ACHN (cell line): ENCODE measurements at regions not wholly inside any gene's neighbourhood (a gene's known extent, or its start where the extent isn't known, plus 50 kb on each side); places are given as distances from the start of the nearest gene placed in this dataset.

ENCODE experiments used
- DNase-seq: peaks from one replicate; pipeline ENCODE4 v3.0.0-alpha.2; 2015
- in situ Hi-C: cut with HindIII; loops from 2 replicates; pipeline ENCODE4 v1.10.0; 2017; ENCODE audit warnings: low sequenced_read_pairs, low pct_ligation_motif_present, low pct_unique_long_range_greater_than_20kb

GRCh38 chr20:63064745-63065711 lies 58.3 kb upstream of the BHLHE23 start:
- DNase-seq: no peak
- in situ Hi-C loops: loop anchor here (10.0 kb wide), 1 partner anchor 130 kb away; no protein-coding TSS in a partner anchor

DNA sequence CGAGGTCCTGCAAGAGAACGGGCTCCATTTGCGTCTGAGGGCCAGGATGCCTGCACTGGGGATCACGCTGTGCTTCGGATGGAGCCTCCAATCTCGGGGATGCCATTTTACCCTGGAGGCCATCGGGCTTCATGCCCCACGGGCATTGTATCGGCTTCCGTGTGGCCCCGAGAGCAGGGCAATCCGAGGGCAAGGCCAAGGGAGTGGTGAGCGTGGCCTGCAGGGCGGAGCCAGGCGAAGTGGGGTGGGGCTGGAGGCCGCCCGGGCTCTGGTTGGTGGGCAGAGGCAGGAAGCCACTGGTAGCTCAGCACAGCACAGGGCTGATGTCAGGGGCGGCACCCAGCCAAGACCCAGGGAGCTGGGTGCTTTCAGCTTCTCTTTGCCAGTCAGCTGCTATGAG lies 57.5 kb upstream of the BHLHE23 start:
- in situ Hi-C loops: loop anchor here (10.0 kb wide), 1 partner anchor 130 kb away; no protein-coding TSS in a partner anchor
- DNase-seq: no peak

DNA sequence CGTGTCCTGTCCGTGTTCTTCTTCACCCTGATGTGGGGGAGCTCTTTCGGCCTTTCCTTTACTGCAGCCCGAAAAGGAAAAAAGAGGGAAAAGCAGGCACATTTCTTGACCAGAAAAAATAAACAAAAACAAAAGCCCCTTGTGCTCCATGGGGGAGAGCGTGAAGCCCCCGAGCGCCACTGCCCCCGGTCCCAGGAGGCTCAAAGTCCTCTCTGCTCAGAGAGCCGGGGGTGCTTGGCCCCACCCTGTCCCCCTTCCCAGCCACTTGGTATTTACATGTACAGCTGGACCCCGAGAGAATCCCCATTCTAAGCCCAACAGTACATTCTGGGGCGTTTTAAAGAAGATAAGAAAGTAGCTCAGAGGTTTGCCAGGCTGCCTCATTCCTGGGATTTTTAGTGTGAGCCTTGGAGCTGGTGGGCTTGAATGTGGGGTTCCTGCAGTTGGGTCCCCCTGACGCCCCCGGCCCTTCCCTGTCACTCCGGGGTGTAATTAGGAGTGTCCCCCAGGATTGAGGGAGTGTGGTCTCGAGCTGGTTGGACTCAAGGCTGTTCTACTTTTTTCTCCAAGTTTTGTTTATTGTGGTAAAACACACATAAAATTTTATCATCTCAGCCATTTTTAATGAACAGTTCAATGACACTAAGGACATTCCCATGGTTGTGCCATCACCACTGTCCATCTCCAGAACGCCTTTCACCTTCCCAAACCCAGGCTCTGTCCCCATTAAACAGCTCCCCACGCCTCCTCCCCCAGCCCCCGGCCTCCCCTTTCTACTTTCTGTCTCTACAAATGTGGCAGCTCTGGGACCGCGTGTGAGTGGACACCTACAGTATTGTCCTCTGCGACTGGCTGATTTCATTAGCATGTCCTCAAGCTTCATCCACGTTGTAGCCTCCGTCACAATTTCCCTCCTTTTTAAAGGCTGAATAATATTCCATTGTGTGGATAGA lies 55.7 kb upstream of the BHLHE23 start:
- no peak for DNase-seq
- in situ Hi-C loops: loop anchor here (10.0 kb wide), 1 partner anchor 132 kb away; no protein-coding TSS in a partner anchor

DNA sequence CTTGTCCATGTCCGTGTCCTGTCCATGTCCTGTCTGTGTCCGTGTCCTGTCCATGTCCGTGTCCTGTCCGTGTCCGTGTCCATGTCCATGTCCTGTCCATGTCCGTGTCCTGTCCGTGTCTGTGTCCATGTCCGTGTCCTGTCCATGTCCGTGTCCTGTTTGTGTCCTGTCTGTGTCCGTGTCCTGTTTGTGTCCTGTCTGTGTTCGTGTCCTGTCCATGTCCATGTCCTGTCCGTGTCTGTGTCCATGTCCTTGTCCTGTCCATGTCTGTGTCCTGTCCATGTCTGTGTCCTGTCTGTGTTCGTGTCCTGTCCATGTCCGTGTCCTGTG lies 55.0 kb upstream of the BHLHE23 start:
- in situ Hi-C loops: loop anchor here (10.0 kb wide), 1 partner anchor 133 kb away; no protein-coding TSS in a partner anchor

GRCh38 chr20:63061051-63061770 lies 54.4 kb upstream of the BHLHE23 start:
- DNase-seq: no peak
- in situ Hi-C loops: loop anchor here (10.0 kb wide), 1 partner anchor 134 kb away; no protein-coding TSS in a partner anchor

More for the DNA sequence above, 55.0 kb upstream of the BHLHE23 start:
- DNase-seq: no peak

GRCh38 chr20:63060057-63060991 lies 53.6 kb upstream of the BHLHE23 start:
- DNase-seq: peak; percentile 75

GRCh38 chr20:63059684-63060056 lies 52.9 kb upstream of the BHLHE23 start:
- no peak for DNase-seq
- in situ Hi-C loops: loop anchor here (10.0 kb wide), 1 partner anchor 135 kb away; no protein-coding TSS in a partner anchor

More at GRCh38 chr20:63060057-63060991, 53.6 kb upstream of the BHLHE23 start:
- in situ Hi-C loops: loop anchor here (10.0 kb wide), 1 partner anchor 134 kb away; no protein-coding TSS in a partner anchor

- no peak for DNase-seq
- in situ Hi-C loops: no loop called here
These were observed 52.1 kb upstream of the BHLHE23 start for GRCh38 chr20:63058696-63059335.

GRCh38 chr20:63057171-63058117 lies 50.7 kb upstream of the BHLHE23 start:
- DNase-seq: no peak
- in situ Hi-C loops: no loop called here

DNA sequence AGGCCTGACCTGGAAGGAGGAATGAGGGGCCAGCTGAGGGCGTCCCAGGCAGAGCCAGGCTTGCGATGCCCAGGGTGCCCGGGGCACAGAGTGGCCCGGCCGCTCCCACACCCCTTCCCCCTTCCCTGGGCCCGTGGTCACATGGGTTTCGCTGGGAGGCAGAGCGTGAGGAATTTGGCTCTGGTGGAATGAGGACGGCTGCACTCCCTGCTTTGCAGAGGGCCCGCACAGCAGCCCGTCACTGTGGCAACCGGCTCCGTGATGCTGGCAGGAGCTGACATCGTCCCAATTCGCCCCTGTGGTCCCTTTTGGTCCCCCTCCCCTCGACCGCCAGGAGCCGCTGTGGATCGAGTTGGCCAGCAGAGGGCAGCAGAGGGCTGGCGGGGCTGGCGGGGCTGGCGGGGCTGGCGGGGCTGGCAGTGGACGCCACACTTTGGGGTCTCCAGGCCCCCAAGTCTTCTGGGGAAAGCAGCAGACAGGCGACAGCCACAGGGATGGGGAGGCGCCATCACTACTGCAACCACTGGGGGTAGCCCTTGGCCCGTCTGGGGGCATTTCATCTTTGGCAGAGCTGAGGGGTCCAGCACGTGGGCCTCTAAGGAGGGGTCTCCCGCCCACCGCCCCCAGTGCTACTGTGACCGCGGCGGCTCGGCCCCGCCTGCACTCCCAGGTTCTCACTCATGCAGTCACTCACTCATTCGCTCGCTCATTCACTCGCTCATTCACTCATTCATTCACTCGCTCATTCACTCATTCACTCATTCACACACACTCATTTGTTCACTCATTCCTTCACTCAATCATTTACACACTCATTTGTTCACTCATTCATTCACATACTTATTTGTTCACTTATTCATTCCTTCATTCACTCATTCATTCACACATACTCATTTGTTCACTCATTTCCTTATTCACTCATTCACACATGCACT lies 49.7 kb upstream of the BHLHE23 start:
- in situ Hi-C loops: no loop called here
- no peak for DNase-seq
